GM12865 (cell line): ENCODE measurements at regions not wholly inside any gene's neighbourhood (a gene's known extent, or its start where the extent isn't known, plus 50 kb on each side); places are given as distances from the start of the nearest gene placed in this dataset.

ENCODE experiments used
- DNase-seq: peaks from one replicate; pipeline ENCODE4 v3.0.0; 2010; ENCODE audit warnings: low read depth
- H3K4me3 ChIP-seq: 2 replicates; pipeline ENCODE4 v1.5.1; 2011; ENCODE audit warnings: mild to moderate bottlenecking, low read depth, low read length, control low read depth
- CTCF ChIP-seq: IDR thresholded peaks from 2 replicates; pipeline ENCODE4 v1.5.1; 2011; ENCODE audit warnings: low read length, control low read depth, low read depth, inconsistent platforms; ENCODE audit not compliant: insufficient read depth; ENCODE audit errors: missing control alignments

GRCh38 chr1:10861822-10862221 is 65.4 kb upstream of the CASZ1 start:
- H3K4me3 ChIP-seq = no peak overlapping the region
- no peak for TF ChIP-seq CTCF
- no peak for DNase-seq

GRCh38 chr1:10862743-10863335 is 66.4 kb upstream of the CASZ1 start:
- DNase-seq = no peak
- TF ChIP-seq CTCF = no peak
- no peak overlapping the region for H3K4me3 ChIP-seq

GRCh38 chr1:10863886-10864285 is 67.4 kb upstream of the CASZ1 start:
- H3K4me3 ChIP-seq = no peak overlapping the region
- TF ChIP-seq CTCF = no peak
- DNase-seq = no peak

GRCh38 chr1:10864776-10865175 is 68.3 kb upstream of the CASZ1 start:
- no peak for DNase-seq
- H3K4me3 ChIP-seq = no peak overlapping the region
- no peak for TF ChIP-seq CTCF

GRCh38 chr1:10865518-10866320 is 69.3 kb upstream of the CASZ1 start:
- TF ChIP-seq CTCF = no peak
- DNase-seq = no peak
- no peak overlapping the region for H3K4me3 ChIP-seq

GRCh38 chr1:10866321-10867093 is 70.1 kb upstream of the CASZ1 start:
- no peak overlapping the region for H3K4me3 ChIP-seq
- TF ChIP-seq CTCF = no peak
- peak; percentile 10 for DNase-seq
